Stimulated activated CD4-positive, alpha-beta T cell treated with anti-CD3 and anti-CD28 coated beads, Interleukin-12 subunit alpha, Interleukin-12 subunit beta, amount 100 ng/mL, for 24 hours (primary cell): ENCODE measurements at regions not wholly inside any gene's neighbourhood (a gene's known extent, or its start where the extent isn't known, plus 50 kb on each side); places are given as distances from the start of the nearest gene placed in this dataset.

Experiments used
- DNase-seq, 2 experiments: peaks; one replicate each; pipeline ENCODE4 v3.0.0-alpha.2; 2020; ENCODE audit warnings: low read depth in 2 of 2

DNA sequence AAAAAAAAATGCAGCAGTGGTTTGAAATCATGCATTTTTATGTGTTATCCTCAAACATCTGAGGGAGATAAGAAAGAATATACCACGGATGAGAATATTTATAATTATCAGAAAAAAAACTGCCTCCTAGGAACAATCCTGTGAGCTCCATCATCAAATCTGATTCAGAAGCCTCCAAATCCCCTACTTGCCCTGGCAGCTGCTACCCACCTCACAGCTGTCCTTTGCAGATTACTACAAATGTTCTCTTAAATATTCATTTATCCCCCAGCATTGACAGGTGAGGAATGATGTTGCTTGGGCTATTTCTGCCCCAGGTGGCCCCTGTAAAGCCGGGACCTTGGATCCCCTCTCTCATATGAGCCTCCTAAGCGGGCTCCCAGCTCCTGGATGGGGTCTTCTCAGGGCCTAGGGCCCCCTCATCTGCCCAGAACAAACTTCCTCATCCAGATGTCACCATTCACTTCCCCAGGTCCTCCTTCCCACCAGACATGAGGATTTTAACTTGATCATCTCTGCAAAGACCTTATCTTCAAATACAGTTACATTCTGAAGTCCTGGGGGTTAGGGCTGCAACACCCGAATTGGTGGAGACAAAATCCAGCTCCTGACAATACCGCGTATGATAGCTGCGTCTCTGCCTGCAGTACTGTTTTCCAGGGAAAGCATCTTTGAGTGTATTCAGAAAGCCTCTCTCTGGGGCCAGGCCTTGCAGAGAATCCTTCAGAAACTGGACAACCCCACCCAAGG, 81.9 kb upstream of the INSIG1 start:
- no peak for DNase-seq

DNA sequence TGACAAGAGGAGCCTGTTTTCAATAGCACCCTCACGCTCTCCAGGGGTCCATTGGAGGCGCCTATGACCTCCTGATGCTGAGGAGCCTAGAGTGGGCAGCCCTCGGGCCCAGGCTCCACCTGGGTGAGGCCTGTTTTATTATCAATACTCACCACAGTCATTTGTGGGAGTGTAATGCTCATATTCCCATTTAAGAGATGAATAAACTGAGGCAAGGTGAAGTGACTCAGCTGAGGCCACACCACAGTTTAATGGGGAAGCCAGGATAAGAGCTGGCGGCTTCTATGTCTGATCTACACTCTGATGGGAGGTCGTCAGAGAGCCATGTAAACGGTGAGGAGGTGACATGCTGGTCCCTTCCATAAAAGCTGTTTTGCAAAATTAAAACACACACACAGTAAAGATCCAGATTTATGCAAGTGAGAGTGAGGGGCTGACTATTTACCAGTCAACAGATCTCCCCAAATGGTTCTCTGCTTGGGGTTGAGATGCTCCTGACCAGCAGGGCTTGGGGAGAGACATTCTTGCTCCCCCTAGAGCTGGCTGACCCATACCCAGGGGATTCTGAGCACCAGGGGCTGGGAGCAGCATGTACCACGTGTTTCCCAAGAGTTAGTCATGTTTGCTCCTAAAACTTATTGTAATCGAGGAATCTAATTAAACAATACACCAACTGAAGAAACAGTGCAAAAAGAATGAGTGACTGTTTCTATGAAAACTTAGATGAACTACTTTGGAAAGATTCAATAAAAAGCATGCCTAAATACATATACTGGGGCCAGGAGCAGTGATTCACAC, 81.0 kb upstream of the INSIG1 start:
- DNase-seq = no peak

- DNase-seq = no peak
Measured at GRCh38 chr7:155217634-155218033, 80.0 kb upstream of the INSIG1 start.

- no peak for DNase-seq
Measured at GRCh38 chr7:155218276-155219153, 79.2 kb upstream of the INSIG1 start.

DNA sequence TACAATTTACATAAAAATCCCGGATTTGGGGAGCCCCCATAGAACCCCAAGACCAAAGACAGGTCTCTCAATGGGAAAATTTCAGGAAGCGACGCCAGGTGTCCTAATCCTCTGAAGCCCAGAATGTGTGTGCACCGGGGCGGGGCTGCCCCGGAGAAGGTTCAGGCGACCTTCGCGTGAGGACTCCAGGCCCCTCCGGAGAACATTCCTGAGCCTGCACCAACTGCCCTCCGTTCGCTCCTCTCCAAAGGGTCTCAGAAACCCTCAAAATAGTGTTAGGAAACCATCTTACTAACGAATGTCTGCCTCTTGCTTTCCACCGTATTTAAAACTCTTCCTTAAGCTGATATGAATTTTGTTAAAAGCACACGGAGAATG, 78.5 kb upstream of the INSIG1 start:
- DNase-seq = no peak

- no peak for DNase-seq
Measured at GRCh38 chr7:155219947-155220769, 77.5 kb upstream of the INSIG1 start.

DNA sequence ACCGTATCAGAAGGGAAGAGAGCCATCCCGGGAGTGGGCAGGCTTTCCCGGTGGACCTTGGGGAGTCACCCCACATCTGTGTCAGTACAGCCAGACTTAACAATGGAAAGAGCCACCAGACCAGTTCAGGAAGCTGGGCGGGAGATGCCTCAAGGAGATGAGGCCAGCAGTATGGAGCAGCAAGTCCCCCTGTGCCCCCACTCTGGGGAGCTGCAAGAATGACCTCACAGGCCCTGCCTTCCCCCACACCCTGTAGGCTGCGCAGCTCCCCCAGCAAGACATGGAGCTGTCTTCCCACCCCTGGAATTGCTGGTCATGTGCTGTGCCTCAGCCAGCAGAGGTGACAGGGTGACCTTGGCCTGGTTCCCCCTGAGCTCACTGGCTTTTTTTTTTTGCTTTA, 76.8 kb upstream of the INSIG1 start:
- DNase-seq = no peak

GRCh38 chr7:155221547-155221946, 76.1 kb upstream of the INSIG1 start:
- DNase-seq = no peak

- no peak for DNase-seq
Measured at GRCh38 chr7:155222061-155222460, 75.6 kb upstream of the INSIG1 start.

DNA sequence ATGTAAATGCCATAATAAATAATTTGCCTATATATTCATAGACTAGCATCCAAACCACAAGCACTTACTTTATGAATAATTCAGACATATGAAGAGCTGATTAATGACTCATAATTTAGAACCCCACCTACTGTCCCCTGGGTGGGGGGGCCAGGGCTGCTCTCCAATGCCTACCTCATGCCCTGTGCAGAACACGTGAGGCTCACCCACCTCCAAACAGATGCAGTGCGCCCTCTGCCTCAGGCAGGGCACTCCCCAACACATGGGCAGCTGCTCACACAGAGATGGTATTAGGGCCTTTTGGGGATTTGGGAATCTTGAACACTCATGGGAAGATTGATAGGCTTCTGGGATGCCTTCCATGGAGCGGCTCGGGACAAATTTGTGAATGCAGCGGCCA, 75.1 kb upstream of the INSIG1 start:
- DNase-seq = no peak

DNA sequence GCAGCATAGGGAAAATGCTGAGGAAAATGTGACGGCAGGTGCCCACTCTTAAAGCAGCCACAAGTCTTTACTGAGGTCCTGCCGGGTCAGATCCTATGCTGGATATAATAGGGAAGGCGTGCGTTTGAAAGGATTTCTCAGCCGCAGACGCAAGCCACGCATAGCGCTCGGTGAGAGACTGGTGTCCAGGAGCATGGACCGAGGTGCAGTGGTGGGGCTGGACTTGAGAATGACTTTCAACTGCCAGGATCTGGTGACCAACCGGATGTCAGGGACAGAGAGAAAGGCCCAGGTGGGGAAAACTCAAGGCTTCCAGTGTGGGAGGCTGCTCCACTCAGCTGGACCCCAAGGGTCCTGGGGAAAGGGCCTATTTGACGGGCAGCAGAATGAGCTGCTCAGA, 74.7 kb upstream of the INSIG1 start:
- DNase-seq = no peak

- DNase-seq = no peak
Measured at GRCh38 chr7:155223503-155223902, 74.2 kb upstream of the INSIG1 start.

- no peak for DNase-seq
Measured at GRCh38 chr7:155224116-155224811, 73.4 kb upstream of the INSIG1 start.

GRCh38 chr7:155225095-155225494, 72.6 kb upstream of the INSIG1 start:
- no peak for DNase-seq

DNA sequence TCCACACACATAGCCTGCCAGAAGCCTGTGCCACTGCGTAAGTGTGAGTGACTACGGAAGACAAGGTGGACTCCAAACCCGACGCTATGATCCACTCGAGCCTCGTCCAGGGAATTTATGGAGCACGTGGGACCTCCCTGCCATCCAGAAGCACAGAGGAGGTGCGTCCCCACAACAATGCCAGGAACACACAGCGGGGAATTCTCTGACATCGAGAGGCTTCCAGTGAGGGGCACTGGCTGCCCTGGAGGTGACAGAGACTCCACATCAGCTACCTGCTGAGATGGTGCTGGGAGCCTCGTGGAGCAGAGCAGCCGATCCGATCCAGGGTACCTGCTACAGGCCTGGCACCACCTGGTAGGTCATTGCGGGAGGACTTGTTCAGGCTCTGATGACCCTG, 72.2 kb upstream of the INSIG1 start:
- no peak for DNase-seq

- no peak for DNase-seq
Measured at GRCh38 chr7:155226261-155227003, 71.2 kb upstream of the INSIG1 start.

- DNase-seq = no peak
Measured at GRCh38 chr7:155227004-155227787, 70.5 kb upstream of the INSIG1 start.

GRCh38 chr7:155227788-155228458, 69.8 kb upstream of the INSIG1 start:
- no peak for DNase-seq

DNA sequence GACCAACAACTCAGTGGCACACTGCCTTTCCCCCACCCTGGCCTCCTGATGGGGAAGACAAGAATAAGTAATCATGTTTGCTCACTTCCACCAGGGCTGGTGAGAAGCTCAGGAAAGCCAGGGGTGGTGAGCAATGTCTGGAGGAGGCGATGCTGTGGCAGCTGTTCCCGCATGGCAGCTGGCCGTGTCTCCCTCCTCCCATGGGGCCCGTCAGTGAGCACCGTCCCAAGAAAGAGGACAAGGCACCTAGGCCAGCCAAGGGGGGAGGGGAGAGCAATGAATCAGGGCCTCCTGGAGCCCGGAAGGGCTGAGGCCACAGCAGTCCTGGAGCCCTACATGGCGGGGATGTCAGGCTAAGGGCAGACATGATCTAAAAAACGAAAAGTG, 69.2 kb upstream of the INSIG1 start:
- DNase-seq = no peak
